Neural progenitor cell (in vitro differentiated cells): ENCODE measurements at regions not wholly inside any gene's neighbourhood (a gene's known extent, or its start where the extent isn't known, plus 50 kb on each side); places are given as distances from the start of the nearest gene placed in this dataset.

ENCODE experiments used
- EZH2 ChIP-seq: fragments of 200-600 bp; sonication (generic); IDR thresholded peaks from 2 replicates; pipeline ENCODE4 v1.6.1; 2017; ENCODE audit warnings: antibody characterized with exemption, mild to moderate bottlenecking, moderate library complexity
- TF ChIP-seq, protein P1 (sequence below): fragments of 200-600 bp; sonication (generic); IDR thresholded peaks from 2 replicates; pipeline ENCODE4 v1.5.1; 2017; ENCODE audit warnings: antibody characterized with exemption, mild to moderate bottlenecking

DNA sequence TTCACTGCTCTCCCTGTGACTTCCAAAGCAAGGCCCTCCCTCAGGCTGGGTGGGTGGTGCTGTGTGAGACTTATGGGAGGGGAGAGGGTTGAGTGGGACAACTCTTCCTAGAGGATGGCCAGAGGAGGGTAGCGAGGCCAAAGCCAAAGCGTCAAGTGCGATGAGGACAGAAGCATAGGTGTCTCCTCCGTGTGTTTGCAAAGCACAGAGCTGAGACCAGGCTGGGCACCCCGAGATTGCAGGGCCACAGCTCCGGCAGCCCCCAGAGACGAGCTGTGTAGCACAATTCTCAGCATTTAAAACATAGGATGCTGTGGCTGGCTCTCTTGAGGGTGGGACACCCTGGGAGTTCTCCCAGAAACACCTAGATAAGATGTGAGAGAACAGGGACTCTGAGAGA lies 1374.5 kb downstream of the BRD1 start:
- TF ChIP-seq EZH2, result no peak
- TF ChIP-seq, protein P1, sequence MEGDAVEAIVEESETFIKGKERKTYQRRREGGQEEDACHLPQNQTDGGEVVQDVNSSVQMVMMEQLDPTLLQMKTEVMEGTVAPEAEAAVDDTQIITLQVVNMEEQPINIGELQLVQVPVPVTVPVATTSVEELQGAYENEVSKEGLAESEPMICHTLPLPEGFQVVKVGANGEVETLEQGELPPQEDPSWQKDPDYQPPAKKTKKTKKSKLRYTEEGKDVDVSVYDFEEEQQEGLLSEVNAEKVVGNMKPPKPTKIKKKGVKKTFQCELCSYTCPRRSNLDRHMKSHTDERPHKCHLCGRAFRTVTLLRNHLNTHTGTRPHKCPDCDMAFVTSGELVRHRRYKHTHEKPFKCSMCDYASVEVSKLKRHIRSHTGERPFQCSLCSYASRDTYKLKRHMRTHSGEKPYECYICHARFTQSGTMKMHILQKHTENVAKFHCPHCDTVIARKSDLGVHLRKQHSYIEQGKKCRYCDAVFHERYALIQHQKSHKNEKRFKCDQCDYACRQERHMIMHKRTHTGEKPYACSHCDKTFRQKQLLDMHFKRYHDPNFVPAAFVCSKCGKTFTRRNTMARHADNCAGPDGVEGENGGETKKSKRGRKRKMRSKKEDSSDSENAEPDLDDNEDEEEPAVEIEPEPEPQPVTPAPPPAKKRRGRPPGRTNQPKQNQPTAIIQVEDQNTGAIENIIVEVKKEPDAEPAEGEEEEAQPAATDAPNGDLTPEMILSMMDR, result no peak
